Astrocyte (in vitro differentiated cells and primary cell): ENCODE measurements at regions not wholly inside any gene's neighbourhood (a gene's known extent, or its start where the extent isn't known, plus 50 kb on each side); places are given as distances from the start of the nearest gene placed in this dataset.

Experiments
- EZH2 ChIP-seq: IDR thresholded peaks from 2 replicates; pipeline ENCODE4 v1.6.1; 2012; ENCODE audit warnings: mild to moderate bottlenecking, low read length, inconsistent platforms; ENCODE audit not compliant: insufficient read depth
- TF ChIP-seq, protein P1 (sequence below): IDR thresholded peaks from 2 replicates; pipeline ENCODE4 v1.5.1; 2011; ENCODE audit warnings: low read depth, mild to moderate bottlenecking, inconsistent platforms, low read length, moderate library complexity; ENCODE audit not compliant: insufficient read depth

DNA sequence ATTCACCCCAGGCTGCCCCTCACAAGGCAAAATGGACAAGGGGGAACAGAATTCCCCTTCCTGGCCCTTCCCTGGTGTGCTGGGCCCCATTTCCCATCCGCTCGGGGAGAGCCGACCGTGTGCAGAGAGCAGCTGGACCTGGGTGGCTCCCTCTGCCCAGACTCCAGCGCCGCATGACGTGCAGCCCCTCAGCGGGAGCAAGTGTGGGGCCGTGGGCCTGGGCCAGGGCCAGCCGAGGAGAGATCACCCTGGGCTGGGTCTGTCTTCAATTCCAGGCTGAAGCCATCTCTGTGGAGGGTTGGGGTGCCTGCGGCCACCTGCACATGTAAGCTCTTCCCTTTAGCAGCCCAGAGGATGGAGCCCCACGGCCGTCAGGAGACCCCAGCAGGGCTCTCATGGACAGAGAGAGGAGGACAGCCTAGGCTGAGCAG, 241.8 kb downstream of the TTLL2 start:
- TF ChIP-seq, protein P1, sequence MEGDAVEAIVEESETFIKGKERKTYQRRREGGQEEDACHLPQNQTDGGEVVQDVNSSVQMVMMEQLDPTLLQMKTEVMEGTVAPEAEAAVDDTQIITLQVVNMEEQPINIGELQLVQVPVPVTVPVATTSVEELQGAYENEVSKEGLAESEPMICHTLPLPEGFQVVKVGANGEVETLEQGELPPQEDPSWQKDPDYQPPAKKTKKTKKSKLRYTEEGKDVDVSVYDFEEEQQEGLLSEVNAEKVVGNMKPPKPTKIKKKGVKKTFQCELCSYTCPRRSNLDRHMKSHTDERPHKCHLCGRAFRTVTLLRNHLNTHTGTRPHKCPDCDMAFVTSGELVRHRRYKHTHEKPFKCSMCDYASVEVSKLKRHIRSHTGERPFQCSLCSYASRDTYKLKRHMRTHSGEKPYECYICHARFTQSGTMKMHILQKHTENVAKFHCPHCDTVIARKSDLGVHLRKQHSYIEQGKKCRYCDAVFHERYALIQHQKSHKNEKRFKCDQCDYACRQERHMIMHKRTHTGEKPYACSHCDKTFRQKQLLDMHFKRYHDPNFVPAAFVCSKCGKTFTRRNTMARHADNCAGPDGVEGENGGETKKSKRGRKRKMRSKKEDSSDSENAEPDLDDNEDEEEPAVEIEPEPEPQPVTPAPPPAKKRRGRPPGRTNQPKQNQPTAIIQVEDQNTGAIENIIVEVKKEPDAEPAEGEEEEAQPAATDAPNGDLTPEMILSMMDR, result no peak
- no peak for TF ChIP-seq EZH2
